K562 (cell line): ENCODE measurements at regions not wholly inside any gene's neighbourhood (a gene's known extent, or its start where the extent isn't known, plus 50 kb on each side); places are given as distances from the start of the nearest gene placed in this dataset.

Source experiments
- ATAC-seq: fragments of 200-7000 bp; cut with Tn5 transposase; 3 replicates; pipeline ENCODE4 v1.9.1; 2020; ENCODE audit warnings: moderate library complexity
- BruUV-seq: library from RNA; stranded (reverse); fragments of 400-500 nt; replicated peaks from 2 replicates; lab custom pipeline; 2021; lab: Mats Ljungman, UMichigan
- CTCF ChIA-PET: fragments of 300-600 bp; formaldehyde crosslinking; extraction: SDS; loops from one replicate; lab custom pipeline; 2021; ENCODE audit warnings: low intra/inter-chr PET ratio; lab: Yijun Ruan, JAX
- POLR2A ChIA-PET: fragments of 300-600, 350-650 bp; sonication (Branson Sonifier 250); formaldehyde crosslinking; extraction: SDS; loops from one replicate; lab custom pipeline; 2021; ENCODE audit warnings: antibody characterized with exemption, inconsistent platforms; lab: Yijun Ruan, JAX
- DNase-seq, 4 experiments: peaks; one replicate each; pipeline versions ENCODE4 v3.0.0 to v3.0.0-alpha.2; 2011 to 2018; ENCODE audit warnings: low spot score in 3 of 4, mixed read lengths in 3 of 4; ENCODE audit errors: extremely low read depth in 1 of 4
- FAIRE-seq: peaks from 2 replicates; lab custom pipeline; 2011; peaks lifted over from hg19 to GRCh38; lab: Jason Lieb, UNC
- H2AFZ ChIP-seq: 2 replicates; pipeline ENCODE4 v1.6.0; 2011; ENCODE audit warnings: low read depth, low read length, control low read depth, inconsistent platforms
- H3K27ac ChIP-seq: fragments of 200-600 bp; 3 replicates; pipeline ENCODE4 v1.8.0; 2011; ENCODE audit warnings: low read depth, mild to moderate bottlenecking, control low read depth, inconsistent platforms, low read length, moderate library complexity, mixed read lengths; ENCODE audit errors: extremely low read depth
- H3K27me3 ChIP-seq, 2 experiments: fragments of 300-600 bp in 1 of 2; 2 replicates in 1 of 2; 3 replicates in 1 of 2; pipeline versions ENCODE4 v1.6.0 to v1.8.0; 2011; ENCODE audit warnings: inconsistent platforms in 2 of 2, low read length in 2 of 2, mild to moderate bottlenecking in 1 of 2, mixed read lengths in 1 of 2, moderate library complexity in 1 of 2; ENCODE audit not compliant: control insufficient read depth in 2 of 2, insufficient read depth in 2 of 2
- H3K36me3 ChIP-seq: fragments of 300-600 bp; 3 replicates; pipeline ENCODE4 v1.8.0; 2011; ENCODE audit warnings: mild to moderate bottlenecking, low read length, inconsistent platforms; ENCODE audit not compliant: control insufficient read depth, insufficient read depth
- H3K4me1 ChIP-seq, 2 experiments: fragments of 200-600 bp in 1 of 2; replicated peaks in 1 of 2; 2 replicates in 1 of 2; 3 replicates in 1 of 2; pipeline versions ENCODE4 v1.5.1 to v1.8.0; 2011; ENCODE audit warnings: inconsistent platforms in 2 of 2, low read length in 2 of 2, mild to moderate bottlenecking in 1 of 2, mixed read lengths in 1 of 2, moderate library complexity in 1 of 2; ENCODE audit not compliant: control insufficient read depth in 2 of 2, insufficient read depth in 2 of 2
- H3K4me2 ChIP-seq: 2 replicates; pipeline ENCODE4 v1.6.1; 2011; ENCODE audit warnings: low read length, control low read depth, inconsistent platforms, mixed read lengths; ENCODE audit not compliant: insufficient read depth
- H3K4me3 ChIP-seq: fragments of 200-600 bp; sonication (generic), shearing (Covaris generic); 2 replicates; pipeline ENCODE4 v1.5.1; 2016; ENCODE audit warnings: control low read depth, inconsistent platforms
- H3K79me2 ChIP-seq: fragments of 200-600 bp; 3 replicates; pipeline ENCODE4 v1.8.0; 2011; ENCODE audit warnings: low read length, inconsistent platforms; ENCODE audit not compliant: control insufficient read depth, insufficient read depth
- H3K9ac ChIP-seq, 2 experiments: 2 replicates each; pipeline versions ENCODE4 v1.6.0 to v1.6.1; 2011; ENCODE audit warnings: low read depth in 2 of 2, low read length in 2 of 2, control low read depth in 1 of 2, inconsistent platforms in 1 of 2, mild to moderate bottlenecking in 1 of 2, mixed read lengths in 1 of 2; ENCODE audit not compliant: insufficient read depth in 1 of 2
- H3K9me1 ChIP-seq: one replicate; pipeline ENCODE4 v1.6.0; 2011; ENCODE audit warnings: inconsistent platforms, mild to moderate bottlenecking, low read length, moderate library complexity; ENCODE audit not compliant: control insufficient read depth, insufficient read depth
- H3K9me3 ChIP-seq: replicated peaks from 2 replicates; pipeline ENCODE4 v1.5.1; 2011; ENCODE audit warnings: low read depth, low read length, inconsistent platforms; ENCODE audit not compliant: control insufficient read depth, insufficient read depth
- H4K20me1 ChIP-seq: replicated peaks from 2 replicates; pipeline ENCODE4 v1.6.1; 2011; ENCODE audit warnings: low read length, inconsistent platforms, mixed read lengths; ENCODE audit not compliant: control insufficient read depth, insufficient read depth
- CC2D1A ChIP-seq: fragments of 450-650 bp; IDR thresholded peaks from 2 replicates; pipeline ENCODE4 v1.6.1; 2017; ENCODE audit warnings: mild to moderate bottlenecking
- KLF13 ChIP-seq: fragments of 450-650 bp; IDR thresholded peaks from 2 replicates; pipeline ENCODE4 v1.6.1; 2016; ENCODE audit warnings: missing genetic modification characterization, low read depth, mild to moderate bottlenecking, missing compliant biosample characterization, moderate library complexity, borderline replicate concordance
- RNF2 ChIP-seq: sonication (generic); IDR thresholded peaks from 2 replicates; pipeline ENCODE4 v1.6.1; 2016
- ZNF584 ChIP-seq: fragments of 200-800 bp; sonication (Bioruptor generic); IDR thresholded peaks from 2 replicates; pipeline ENCODE4 v1.6.1; 2016; ENCODE audit warnings: low read depth, mild to moderate bottlenecking, missing genetic modification characterization, missing compliant biosample characterization
- WGBS: fragments of 100-300 bp; shearing (Covaris generic); methylation state at CpG from one replicate; pipeline ENCODE4 v1.1.6; 2016; ENCODE audit warnings: low coverage, mixed read lengths; ENCODE audit not compliant: insufficient coverage; ENCODE audit errors: missing lambda C conversion rate; 5-methylcytosine and 5-hydroxymethylcytosine counted together
- in situ Hi-C: fragments of 300-500 bp; cut with MboI; formaldehyde crosslinking; loops from 4 replicates; pipeline ENCODE4 v1.15.0; 2018; ENCODE audit warnings: inconsistent platforms, mixed read lengths
- intact Hi-C: fragments of 100-400 bp; cut with micrococcal nuclease; formaldehyde crosslinking; loops from 2 replicates; pipeline ENCODE4 v1.14.2; 2022
- TF ChIP-seq, protein P1 (sequence below), 3 experiments: fragments of 200-800 bp in 1 of 3; fragments of 250-450 bp in 1 of 3; fragments of 450-650 bp in 1 of 3; sonication (Bioruptor Pico) in 1 of 3; sonication (Bioruptor generic) in 1 of 3; formaldehyde crosslinking in 1 of 3; IDR thresholded peaks; 2 replicates each; pipeline versions ENCODE4 v1.6.1 to v1.8.0; 2016 to 2022; ENCODE audit warnings: mild to moderate bottlenecking in 2 of 3, missing genetic modification characterization in 2 of 3, missing compliant biosample characterization in 1 of 3, moderate library complexity in 1 of 3
- TF ChIP-seq, protein P2 (sequence below): fragments of 450-650 bp; IDR thresholded peaks from 2 replicates; pipeline ENCODE4 v1.6.1; 2016; ENCODE audit warnings: low read depth, mild to moderate bottlenecking, moderate library complexity

DNA sequence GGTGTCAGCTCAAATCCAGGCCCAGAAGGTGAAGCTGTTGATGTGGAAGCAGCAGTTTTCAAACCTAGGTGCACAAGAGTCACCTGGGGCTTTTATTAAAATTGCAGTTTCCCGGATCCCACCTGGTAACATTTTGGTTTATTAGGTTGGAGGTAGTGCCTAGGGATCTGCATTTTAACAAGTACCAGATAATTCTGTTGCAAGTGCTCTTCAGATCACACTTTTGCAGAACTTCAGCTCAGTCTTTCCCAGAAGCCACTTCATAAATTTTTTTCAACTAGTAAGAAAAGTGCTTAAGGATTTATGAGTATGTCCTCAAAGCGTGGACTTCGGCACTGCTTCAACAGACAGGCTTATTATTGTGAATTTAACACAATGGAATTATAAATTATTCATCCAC, 213.8 kb downstream of the ADRA2A start:
- Histone ChIP-seq H3K9me3 (no peaks in the 10 kb centered on the region), H3K4me1 (no peaks in the 10 kb centered on the region), H3K27ac (no peak overlapping the region), H3K9ac (no peak overlapping the region), H3K4me3 (no peak overlapping the region), H4K20me1 (no peaks in the 10 kb centered on the region), H3K27me3 (no peaks in the 10 kb centered on the region), H3K4me2 (no peak overlapping the region), H3K36me3 (no peaks in the 10 kb centered on the region), H3K9me1 (no peaks in the 10 kb centered on the region), H3K79me2 (no peaks in the 10 kb centered on the region), H2AFZ (no peak overlapping the region)
- POLR2A ChIA-PET, result no interaction called here
- in situ Hi-C loops, result no loop called here
- CTCF ChIA-PET, result no interaction called here
- FAIRE-seq (no peak), DNase-seq (no peak), ATAC-seq (no peak)
- BruUV-seq, result no TSS peak
- 0% methylated on average over 3 of the region's 3 CpGs for WGBS
- intact Hi-C loops, result no loop called here
- no peak for TF ChIP-seq CC2D1A
- TF ChIP-seq ZNF584 (CRISPR knock-in tag), result no peak
- no peak for TF ChIP-seq RNF2
- TF ChIP-seq KLF13 (tag), result no peak
- TF ChIP-seq, protein P1, sequence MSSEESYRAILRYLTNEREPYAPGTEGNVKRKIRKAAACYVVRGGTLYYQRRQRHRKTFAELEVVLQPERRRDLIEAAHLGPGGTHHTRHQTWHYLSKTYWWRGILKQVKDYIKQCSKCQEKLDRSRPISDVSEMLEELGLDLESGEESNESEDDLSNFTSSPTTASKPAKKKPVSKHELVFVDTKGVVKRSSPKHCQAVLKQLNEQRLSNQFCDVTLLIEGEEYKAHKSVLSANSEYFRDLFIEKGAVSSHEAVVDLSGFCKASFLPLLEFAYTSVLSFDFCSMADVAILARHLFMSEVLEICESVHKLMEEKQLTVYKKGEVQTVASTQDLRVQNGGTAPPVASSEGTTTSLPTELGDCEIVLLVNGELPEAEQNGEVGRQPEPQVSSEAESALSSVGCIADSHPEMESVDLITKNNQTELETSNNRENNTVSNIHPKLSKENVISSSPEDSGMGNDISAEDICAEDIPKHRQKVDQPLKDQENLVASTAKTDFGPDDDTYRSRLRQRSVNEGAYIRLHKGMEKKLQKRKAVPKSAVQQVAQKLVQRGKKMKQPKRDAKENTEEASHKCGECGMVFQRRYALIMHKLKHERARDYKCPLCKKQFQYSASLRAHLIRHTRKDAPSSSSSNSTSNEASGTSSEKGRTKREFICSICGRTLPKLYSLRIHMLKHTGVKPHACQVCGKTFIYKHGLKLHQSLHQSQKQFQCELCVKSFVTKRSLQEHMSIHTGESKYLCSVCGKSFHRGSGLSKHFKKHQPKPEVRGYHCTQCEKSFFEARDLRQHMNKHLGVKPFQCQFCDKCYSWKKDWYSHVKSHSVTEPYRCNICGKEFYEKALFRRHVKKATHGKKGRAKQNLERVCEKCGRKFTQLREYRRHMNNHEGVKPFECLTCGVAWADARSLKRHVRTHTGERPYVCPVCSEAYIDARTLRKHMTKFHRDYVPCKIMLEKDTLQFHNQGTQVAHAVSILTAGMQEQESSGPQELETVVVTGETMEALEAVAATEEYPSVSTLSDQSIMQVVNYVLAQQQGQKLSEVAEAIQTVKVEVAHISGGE (CRISPR knock-in tag; IDR thresholded peaks at IDR 0.05), result no peak
- TF ChIP-seq, protein P2, sequence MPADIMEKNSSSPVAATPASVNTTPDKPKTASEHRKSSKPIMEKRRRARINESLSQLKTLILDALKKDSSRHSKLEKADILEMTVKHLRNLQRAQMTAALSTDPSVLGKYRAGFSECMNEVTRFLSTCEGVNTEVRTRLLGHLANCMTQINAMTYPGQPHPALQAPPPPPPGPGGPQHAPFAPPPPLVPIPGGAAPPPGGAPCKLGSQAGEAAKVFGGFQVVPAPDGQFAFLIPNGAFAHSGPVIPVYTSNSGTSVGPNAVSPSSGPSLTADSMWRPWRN, result no peak
